GM19023 (cell line): ENCODE measurements at regions not wholly inside any gene's neighbourhood (a gene's known extent, or its start where the extent isn't known, plus 50 kb on each side); places are given as distances from the start of the nearest gene placed in this dataset.

ENCODE experiments used
- ATAC-seq: cut with Tn5 transposase; IDR thresholded peaks from one replicate; pipeline ENCODE4 v1.9.1; 2021; ENCODE audit warnings: mild to moderate bottlenecking, moderate library complexity; ENCODE audit not compliant: unreplicated experiment

GRCh38 chr4:29002151-29002550, 1718.0 kb upstream of the PCDH7 start:
- no peak for ATAC-seq

GRCh38 chr4:29005838-29006237, 1714.3 kb upstream of the PCDH7 start:
- no peak for ATAC-seq

GRCh38 chr4:29009908-29010307, 1710.3 kb upstream of the PCDH7 start:
- ATAC-seq, result no peak

GRCh38 chr4:29013341-29013740, 1706.8 kb upstream of the PCDH7 start:
- no peak for ATAC-seq

- ATAC-seq, result no peak
Measured at GRCh38 chr4:29014555-29014954, 1705.6 kb upstream of the PCDH7 start.

GRCh38 chr4:29033703-29034102, 1686.5 kb upstream of the PCDH7 start:
- no peak for ATAC-seq

GRCh38 chr4:29037501-29037900, 1682.7 kb upstream of the PCDH7 start:
- ATAC-seq, result no peak

- ATAC-seq, result no peak
Measured at GRCh38 chr4:29043411-29043810, 1676.8 kb upstream of the PCDH7 start.

GRCh38 chr4:29046186-29046585, 1674.0 kb upstream of the PCDH7 start:
- ATAC-seq, result no peak

- no peak for ATAC-seq
Measured at GRCh38 chr4:29046781-29047180, 1673.4 kb upstream of the PCDH7 start.

GRCh38 chr4:29047341-29048041, 1672.7 kb upstream of the PCDH7 start:
- ATAC-seq, result no peak

GRCh38 chr4:29051381-29051965, 1668.7 kb upstream of the PCDH7 start:
- no peak for ATAC-seq

- no peak for ATAC-seq
Measured at GRCh38 chr4:29052266-29052665, 1667.9 kb upstream of the PCDH7 start.

- ATAC-seq, result no peak
Measured at GRCh38 chr4:29058531-29058930, 1661.6 kb upstream of the PCDH7 start.

GRCh38 chr4:29066861-29067260, 1653.3 kb upstream of the PCDH7 start:
- no peak for ATAC-seq

- ATAC-seq, result no peak
Measured at GRCh38 chr4:29073571-29073970, 1646.6 kb upstream of the PCDH7 start.

GRCh38 chr4:29075366-29075765, 1644.8 kb upstream of the PCDH7 start:
- ATAC-seq, result no peak

GRCh38 chr4:29079260-29079659, 1640.9 kb upstream of the PCDH7 start:
- no peak for ATAC-seq

GRCh38 chr4:29081234-29081955, 1638.8 kb upstream of the PCDH7 start:
- ATAC-seq, result no peak

GRCh38 chr4:29082684-29083083, 1637.5 kb upstream of the PCDH7 start:
- ATAC-seq, result no peak

GRCh38 chr4:29085748-29086147, 1634.4 kb upstream of the PCDH7 start:
- ATAC-seq, result no peak

GRCh38 chr4:29104694-29105093, 1615.5 kb upstream of the PCDH7 start:
- ATAC-seq, result no peak
